GM12878 (cell line): ENCODE measurements at regions not wholly inside any gene's neighbourhood (a gene's known extent, or its start where the extent isn't known, plus 50 kb on each side); places are given as distances from the start of the nearest gene placed in this dataset.

Experiments
- SP1 ChIP-seq: IDR thresholded peaks from one replicate; pipeline ENCODE4 v1.6.1; 2011; ENCODE audit warnings: low read depth, low read length
- SUPT20H ChIP-seq: IDR thresholded peaks from 2 replicates; pipeline ENCODE4 v1.6.1; 2011; ENCODE audit warnings: low read depth, mild to moderate bottlenecking, low read length, moderate library complexity, borderline replicate concordance; ENCODE audit not compliant: control insufficient read depth

GRCh38 chr1:239939602-239940001, 152.1 kb upstream of the FMN2 start:
- TF ChIP-seq SP1 (no peak), SUPT20H (no peak)
